HepG2 (cell line): ENCODE measurements at regions not wholly inside any gene's neighbourhood (a gene's known extent, or its start where the extent isn't known, plus 50 kb on each side); places are given as distances from the start of the nearest gene placed in this dataset.

Source experiments
- ATAC-seq: fragments of 200-7000 bp; cut with Tn5 transposase; 3 replicates; pipeline ENCODE4 v1.9.1; 2020; ENCODE audit warnings: mild to moderate bottlenecking, moderate library complexity
- BruUV-seq: library from RNA; stranded (reverse); fragments of 400-500 nt; replicated peaks from 2 replicates; lab custom pipeline; 2021; lab: Mats Ljungman, UMichigan
- CTCF ChIA-PET: fragments of 300-600 bp; formaldehyde crosslinking; extraction: SDS; loops from one replicate; lab custom pipeline; 2021; ENCODE audit warnings: low total read pairs, inconsistent platforms, low intra/inter-chr PET ratio; lab: Yijun Ruan, JAX
- POLR2A ChIA-PET: fragments of 350-600 bp; sonication (Branson Sonifier 250); formaldehyde crosslinking; loops from one replicate; lab custom pipeline; 2020; ENCODE audit warnings: antibody characterized with exemption, inconsistent platforms; lab: Yijun Ruan, JAX
- DNase-seq: peaks from one replicate; pipeline ENCODE4 v3.0.0-alpha.2; 2015; ENCODE audit warnings: low spot score
- FAIRE-seq: peaks from 3 replicates; lab custom pipeline; 2011; peaks lifted over from hg19 to GRCh38; lab: Jason Lieb, UNC
- H2AFZ ChIP-seq: one replicate; pipeline ENCODE4 v1.6.1; 2011; ENCODE audit warnings: low read length, inconsistent platforms
- H3K27ac ChIP-seq: fragments of 300-600 bp; 3 replicates; pipeline ENCODE4 v1.8.0; 2011; ENCODE audit warnings: mixed run types, mild to moderate bottlenecking, mixed read lengths, low read length, inconsistent platforms; ENCODE audit not compliant: insufficient read depth; ENCODE audit errors: extremely low read length
- H3K27me3 ChIP-seq, 2 experiments: fragments of 200-600 bp in 1 of 2; 2 replicates in 1 of 2; 3 replicates in 1 of 2; pipeline versions ENCODE4 v1.6.0 to v1.8.0; 2011; ENCODE audit warnings: low read length in 2 of 2, mild to moderate bottlenecking in 2 of 2, moderate library complexity in 2 of 2, inconsistent platforms in 1 of 2; ENCODE audit not compliant: insufficient read depth in 2 of 2, control insufficient read depth in 1 of 2
- H3K36me3 ChIP-seq, 2 experiments: fragments of 200-600 bp in 1 of 2; replicated peaks in 1 of 2; 2 replicates in 1 of 2; 3 replicates in 1 of 2; pipeline versions ENCODE4 v1.5.1 to v1.8.0; 2011; ENCODE audit warnings: low read length in 2 of 2, inconsistent platforms in 1 of 2; ENCODE audit not compliant: insufficient read depth in 2 of 2, control insufficient read depth in 1 of 2
- H3K4me1 ChIP-seq: 2 replicates; pipeline ENCODE4 v1.5.1; 2012; ENCODE audit warnings: low read length, inconsistent platforms; ENCODE audit not compliant: insufficient read depth
- H3K4me2 ChIP-seq: 2 replicates; pipeline ENCODE4 v1.6.0; 2011; ENCODE audit warnings: low read depth, low read length, inconsistent platforms
- H3K4me3 ChIP-seq, 3 experiments: fragments of 200-600 bp in 1 of 3; sonication (generic), shearing (Covaris generic) in 1 of 3; replicated peaks in 1 of 3; 2 replicates each; pipeline ENCODE4 v1.5.1; 2011 to 2016; ENCODE audit warnings: low read length in 3 of 3, inconsistent platforms in 2 of 3, low read depth in 2 of 3, mild to moderate bottlenecking in 2 of 3, control low read depth in 1 of 3, mixed read lengths in 1 of 3; ENCODE audit not compliant: insufficient read depth in 1 of 3
- H3K79me2 ChIP-seq: one replicate; pipeline ENCODE4 v1.6.1; 2011; ENCODE audit warnings: low read length, inconsistent platforms; ENCODE audit not compliant: insufficient read depth
- H3K9ac ChIP-seq: 2 replicates; pipeline ENCODE4 v1.6.0; 2011; ENCODE audit warnings: mild to moderate bottlenecking, low read depth, low read length, inconsistent platforms; ENCODE audit not compliant: insufficient read depth
- H3K9me3 ChIP-seq: 2 replicates; pipeline ENCODE4 v1.5.1; 2012; ENCODE audit warnings: mild to moderate bottlenecking, low read length
- H4K20me1 ChIP-seq: 2 replicates; pipeline ENCODE4 v1.6.0; 2011; ENCODE audit warnings: inconsistent platforms, mild to moderate bottlenecking, low read length, moderate library complexity; ENCODE audit not compliant: insufficient read depth
- BORCS8-MEF2B ChIP-seq: sonication (generic); formaldehyde crosslinking; IDR thresholded peaks from 2 replicates; pipeline ENCODE4 v1.8.0; 2022; ENCODE audit warnings: mild to moderate bottlenecking, missing genetic modification reagents
- BRD4 ChIP-seq: sonication (generic); formaldehyde crosslinking; IDR thresholded peaks from 2 replicates; pipeline ENCODE4 v1.4.0; 2020; ENCODE audit warnings: missing genetic modification reagents
- FOXM1 ChIP-seq: sonication (generic); formaldehyde crosslinking; IDR thresholded peaks from 2 replicates; pipeline ENCODE4 v1.5.0; 2020; ENCODE audit warnings: missing genetic modification reagents
- KLF16 ChIP-seq, 2 experiments: sonication (generic) in 1 of 2; formaldehyde crosslinking in 1 of 2; IDR thresholded peaks; 2 replicates each; pipeline versions ENCODE4 v1.6.1 to v1.8.0; 2016 to 2023; ENCODE audit warnings: missing genetic modification reagents in 2 of 2, missing compliant biosample characterization in 1 of 2
- MLLT10 ChIP-seq: sonication (generic); formaldehyde crosslinking; IDR thresholded peaks from 2 replicates; pipeline ENCODE4 v1.4.0; 2020; ENCODE audit warnings: missing genetic modification reagents
- WGBS: methylation state at CpG from one replicate; pipeline ENCODE4 v1.1.6; 2017; ENCODE audit warnings: low lambda C conversion rate; 5-methylcytosine and 5-hydroxymethylcytosine counted together
- in situ Hi-C: cut with HindIII; loops from 2 replicates; pipeline ENCODE4 v1.10.0; 2017; ENCODE audit warnings: low pct_unique_long_range_greater_than_20kb; ENCODE audit not compliant: extremely low pct_ligation_motif_present
- intact Hi-C: fragments of 100-400 bp; cut with micrococcal nuclease; formaldehyde crosslinking; loops from one replicate; pipeline ENCODE4 v1.10.0; 2022; ENCODE audit not compliant: unreplicated experiment
- TF ChIP-seq, protein P1 (sequence below): sonication (generic); formaldehyde crosslinking; IDR thresholded peaks from 2 replicates; pipeline ENCODE4 v1.9.0; 2021; ENCODE audit warnings: missing genetic modification reagents, mild to moderate bottlenecking, borderline replicate concordance
- TF ChIP-seq, protein P2 (sequence below): sonication (generic); formaldehyde crosslinking; IDR thresholded peaks from 2 replicates; pipeline ENCODE4; 2020; ENCODE audit warnings: missing genetic modification reagents, mild to moderate bottlenecking, borderline replicate concordance

DNA sequence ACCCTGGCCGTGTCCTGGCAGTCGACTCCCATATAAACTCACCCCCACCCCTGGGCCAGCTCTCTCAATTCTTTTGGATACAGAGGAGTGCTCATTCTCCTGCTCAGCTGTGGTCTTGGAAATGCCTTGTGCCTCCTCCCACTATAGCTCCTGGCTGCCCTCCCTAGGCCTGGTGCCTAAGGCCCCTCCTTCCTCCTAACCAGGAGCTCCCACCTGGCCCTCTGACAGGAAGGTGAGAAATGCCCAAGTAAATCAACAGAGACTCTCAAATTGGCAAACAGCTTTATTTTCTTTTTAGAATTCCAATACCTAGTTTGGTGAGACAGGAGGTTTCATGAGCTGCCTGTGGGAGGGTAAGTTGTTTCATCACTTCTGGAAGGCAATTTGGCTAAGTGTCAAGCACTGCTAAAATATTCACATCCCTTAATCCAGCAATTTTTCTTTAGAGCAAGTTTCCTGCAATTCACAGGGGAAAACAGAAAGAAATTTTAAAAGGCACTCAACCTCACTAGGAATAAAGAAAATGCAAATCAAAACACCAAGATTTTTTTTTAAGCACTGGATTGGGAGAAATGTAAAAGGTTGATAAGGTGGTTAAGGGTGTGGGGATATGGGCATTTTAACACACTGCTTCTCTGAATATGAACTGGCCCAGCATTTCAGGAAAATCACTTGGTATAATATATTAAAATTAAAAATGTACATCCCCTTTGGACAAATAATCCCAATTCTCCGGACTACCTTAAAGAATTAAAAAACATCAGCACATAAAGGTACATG is 209.7 kb upstream of the ARHGAP20 start:
- H3K36me3 ChIP-seq = no peaks in the 10 kb centered on the region
- no peak overlapping the region for H2AFZ ChIP-seq
- peaks cover 0 to 4% of the 10 kb centered on the region in 2 experiments; a peak in 1 of 5 replicates for H3K27me3 ChIP-seq
- no peaks in the 10 kb centered on the region for H3K4me1 ChIP-seq
- no peaks in the 10 kb centered on the region for H3K9me3 ChIP-seq
- ChIA-PET CTCF (no interaction called here), POLR2A (no interaction called here)
- H3K79me2 ChIP-seq = no peaks in the 10 kb centered on the region
- in situ Hi-C loops = no loop called here
- no peak overlapping the region for H3K4me3 ChIP-seq
- intact Hi-C loops = no loop called here
- TF ChIP-seq, protein P1, sequence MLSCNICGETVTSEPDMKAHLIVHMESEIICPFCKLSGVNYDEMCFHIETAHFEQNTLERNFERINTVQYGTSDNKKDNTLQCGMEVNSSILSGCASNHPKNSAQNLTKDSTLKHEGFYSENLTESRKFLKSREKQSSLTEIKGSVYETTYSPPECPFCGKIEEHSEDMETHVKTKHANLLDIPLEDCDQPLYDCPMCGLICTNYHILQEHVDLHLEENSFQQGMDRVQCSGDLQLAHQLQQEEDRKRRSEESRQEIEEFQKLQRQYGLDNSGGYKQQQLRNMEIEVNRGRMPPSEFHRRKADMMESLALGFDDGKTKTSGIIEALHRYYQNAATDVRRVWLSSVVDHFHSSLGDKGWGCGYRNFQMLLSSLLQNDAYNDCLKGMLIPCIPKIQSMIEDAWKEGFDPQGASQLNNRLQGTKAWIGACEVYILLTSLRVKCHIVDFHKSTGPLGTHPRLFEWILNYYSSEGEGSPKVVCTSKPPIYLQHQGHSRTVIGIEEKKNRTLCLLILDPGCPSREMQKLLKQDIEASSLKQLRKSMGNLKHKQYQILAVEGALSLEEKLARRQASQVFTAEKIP (CRISPR knock-in tag) = no peak
- TF ChIP-seq BORCS8-MEF2B (CRISPR knock-in tag) = no peak
- TF ChIP-seq BRD4 (CRISPR knock-in tag) = no peak
- H3K27ac ChIP-seq = no peak overlapping the region
- H3K4me2 ChIP-seq = no peak overlapping the region
- DNase-seq = no peak
- no peak for FAIRE-seq
- 23% methylated on average over 1 of the region's 3 CpGs for WGBS
- H4K20me1 ChIP-seq = no peaks in the 10 kb centered on the region
- no TSS peak for BruUV-seq
- ATAC-seq = no peak
- H3K9ac ChIP-seq = no peak overlapping the region

DNA sequence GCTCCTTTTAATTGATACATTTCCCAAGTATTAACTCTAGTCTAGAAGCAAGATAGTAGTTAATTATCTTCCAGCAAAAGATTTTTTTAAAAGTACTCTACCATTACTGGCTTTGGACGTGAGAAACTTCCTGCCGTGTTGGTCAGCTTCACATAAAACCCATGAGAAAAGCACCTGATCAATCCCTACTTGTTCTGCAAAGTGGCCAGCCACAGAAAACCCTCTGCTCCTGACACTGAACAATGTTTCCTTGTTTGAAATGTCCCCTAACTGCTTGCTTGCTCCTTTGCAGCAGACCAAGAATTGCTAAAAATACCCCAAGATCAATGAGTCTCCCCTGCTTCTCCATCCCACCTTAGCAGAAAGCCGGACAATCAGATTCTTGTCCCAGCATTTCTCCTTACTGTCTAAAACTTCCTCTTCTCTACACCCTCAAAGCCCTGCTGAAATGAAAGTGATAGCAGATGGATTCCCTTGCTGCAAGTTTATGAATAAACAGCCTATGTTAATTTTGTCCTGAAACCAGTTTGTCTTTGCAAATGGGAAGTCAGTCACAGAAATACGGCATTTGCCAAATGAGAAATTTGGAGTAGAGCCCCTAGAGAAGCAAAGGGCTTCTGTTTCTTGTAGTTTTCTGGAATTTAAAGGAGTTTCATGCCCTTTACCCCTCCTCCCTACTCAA is 207.1 kb upstream of the ARHGAP20 start:
- Histone ChIP-seq H3K4me2 (no peak overlapping the region), H3K9ac (no peak overlapping the region), H3K4me1 (no peaks in the 10 kb centered on the region), H3K27me3 (peaks cover 0 to 4% of the 10 kb centered on the region in 2 experiments; a peak in 1 of 5 replicates), H3K9me3 (no peaks in the 10 kb centered on the region), H3K27ac (no peak overlapping the region), H3K4me3 (no peak overlapping the region), H3K36me3 (no peaks in the 10 kb centered on the region), H3K79me2 (no peaks in the 10 kb centered on the region), H2AFZ (no peak overlapping the region), H4K20me1 (no peaks in the 10 kb centered on the region)
- DNase-seq (no peak), ATAC-seq (no peak), FAIRE-seq (no peak)
- 13% methylated on average over 4 of the region's 4 CpGs for WGBS
- TF ChIP-seq, protein P2, sequence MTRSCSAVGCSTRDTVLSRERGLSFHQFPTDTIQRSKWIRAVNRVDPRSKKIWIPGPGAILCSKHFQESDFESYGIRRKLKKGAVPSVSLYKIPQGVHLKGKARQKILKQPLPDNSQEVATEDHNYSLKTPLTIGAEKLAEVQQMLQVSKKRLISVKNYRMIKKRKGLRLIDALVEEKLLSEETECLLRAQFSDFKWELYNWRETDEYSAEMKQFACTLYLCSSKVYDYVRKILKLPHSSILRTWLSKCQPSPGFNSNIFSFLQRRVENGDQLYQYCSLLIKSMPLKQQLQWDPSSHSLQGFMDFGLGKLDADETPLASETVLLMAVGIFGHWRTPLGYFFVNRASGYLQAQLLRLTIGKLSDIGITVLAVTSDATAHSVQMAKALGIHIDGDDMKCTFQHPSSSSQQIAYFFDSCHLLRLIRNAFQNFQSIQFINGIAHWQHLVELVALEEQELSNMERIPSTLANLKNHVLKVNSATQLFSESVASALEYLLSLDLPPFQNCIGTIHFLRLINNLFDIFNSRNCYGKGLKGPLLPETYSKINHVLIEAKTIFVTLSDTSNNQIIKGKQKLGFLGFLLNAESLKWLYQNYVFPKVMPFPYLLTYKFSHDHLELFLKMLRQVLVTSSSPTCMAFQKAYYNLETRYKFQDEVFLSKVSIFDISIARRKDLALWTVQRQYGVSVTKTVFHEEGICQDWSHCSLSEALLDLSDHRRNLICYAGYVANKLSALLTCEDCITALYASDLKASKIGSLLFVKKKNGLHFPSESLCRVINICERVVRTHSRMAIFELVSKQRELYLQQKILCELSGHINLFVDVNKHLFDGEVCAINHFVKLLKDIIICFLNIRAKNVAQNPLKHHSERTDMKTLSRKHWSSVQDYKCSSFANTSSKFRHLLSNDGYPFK (CRISPR knock-in tag) = no peak
- TF ChIP-seq MLLT10 (CRISPR knock-in tag) = no peak
- TF ChIP-seq KLF16 (CRISPR knock-in tag; IDR thresholded peaks at IDR 0.05) = no peak
- no peak for TF ChIP-seq FOXM1 (CRISPR knock-in tag)
- BruUV-seq = no TSS peak
- CTCF ChIA-PET = no interaction called here
- POLR2A ChIA-PET = no interaction called here
- in situ Hi-C loops = no loop called here
- intact Hi-C loops = no loop called here
